HG03139 (cell line): ENCODE measurements at regions not wholly inside any gene's neighbourhood (a gene's known extent, or its start where the extent isn't known, plus 50 kb on each side); places are given as distances from the start of the nearest gene placed in this dataset.

Source experiments
- ATAC-seq: cut with Tn5 transposase; IDR thresholded peaks from one replicate; pipeline ENCODE4 v1.9.1; 2021; ENCODE audit not compliant: unreplicated experiment

DNA sequence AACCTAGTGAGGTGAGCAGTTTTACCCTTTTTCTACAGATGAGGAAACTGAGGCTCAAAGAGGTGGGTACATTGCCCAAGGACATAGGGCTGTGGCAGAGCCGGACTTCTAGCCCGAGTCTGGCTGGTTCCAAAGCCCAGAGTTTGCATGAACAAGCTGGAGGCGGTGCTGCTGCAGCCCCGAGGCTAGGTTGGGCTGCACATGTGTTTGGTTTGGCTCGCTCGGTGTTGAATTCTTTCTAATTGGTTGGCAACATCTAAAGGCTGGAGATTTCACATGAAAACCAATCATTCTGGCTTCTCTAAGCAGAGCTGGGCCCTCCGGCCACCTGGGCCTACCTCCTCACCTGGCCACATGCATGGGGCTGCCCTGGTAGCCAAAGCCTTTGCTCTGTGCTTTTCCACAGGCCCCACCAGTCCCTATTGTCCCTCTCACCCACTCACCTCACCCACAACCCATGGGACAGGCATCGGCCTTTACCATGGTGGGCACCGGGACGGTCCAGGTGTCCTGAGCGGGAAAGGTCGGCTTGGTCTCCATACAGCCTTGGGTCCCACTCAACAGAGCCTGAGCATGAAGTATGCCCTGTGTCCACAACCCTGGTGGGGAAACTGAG is 262.3 kb downstream of the NSG2 start:
- no peak for ATAC-seq

- ATAC-seq = no peak
These were observed 263.8 kb downstream of the NSG2 start for GRCh38 chr5:174309131-174309795.

DNA sequence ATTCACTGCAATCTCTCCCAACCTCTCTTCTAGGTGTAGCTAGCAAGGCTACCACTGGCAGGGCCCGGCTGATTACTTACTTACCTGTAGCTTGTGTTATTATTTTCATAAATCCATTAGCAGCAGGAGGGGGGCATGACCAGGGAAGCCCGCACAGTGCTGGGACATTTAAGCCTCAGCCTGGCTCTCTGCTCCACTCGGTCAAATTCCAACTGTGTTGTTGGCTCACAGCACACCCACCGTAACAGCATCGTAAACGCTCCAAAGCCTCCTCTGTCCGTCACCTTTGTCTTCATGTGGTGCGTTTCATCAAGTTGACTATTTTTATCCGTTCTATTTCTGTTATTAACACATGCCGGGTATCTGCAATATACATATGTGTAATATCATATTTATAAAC is 264.7 kb downstream of the NSG2 start:
- ATAC-seq = no peak

GRCh38 chr5:174310706-174311105 is 265.2 kb downstream of the NSG2 start:
- ATAC-seq = no peak

GRCh38 chr5:174311121-174311520 is 265.6 kb downstream of the NSG2 start:
- no peak for ATAC-seq

DNA sequence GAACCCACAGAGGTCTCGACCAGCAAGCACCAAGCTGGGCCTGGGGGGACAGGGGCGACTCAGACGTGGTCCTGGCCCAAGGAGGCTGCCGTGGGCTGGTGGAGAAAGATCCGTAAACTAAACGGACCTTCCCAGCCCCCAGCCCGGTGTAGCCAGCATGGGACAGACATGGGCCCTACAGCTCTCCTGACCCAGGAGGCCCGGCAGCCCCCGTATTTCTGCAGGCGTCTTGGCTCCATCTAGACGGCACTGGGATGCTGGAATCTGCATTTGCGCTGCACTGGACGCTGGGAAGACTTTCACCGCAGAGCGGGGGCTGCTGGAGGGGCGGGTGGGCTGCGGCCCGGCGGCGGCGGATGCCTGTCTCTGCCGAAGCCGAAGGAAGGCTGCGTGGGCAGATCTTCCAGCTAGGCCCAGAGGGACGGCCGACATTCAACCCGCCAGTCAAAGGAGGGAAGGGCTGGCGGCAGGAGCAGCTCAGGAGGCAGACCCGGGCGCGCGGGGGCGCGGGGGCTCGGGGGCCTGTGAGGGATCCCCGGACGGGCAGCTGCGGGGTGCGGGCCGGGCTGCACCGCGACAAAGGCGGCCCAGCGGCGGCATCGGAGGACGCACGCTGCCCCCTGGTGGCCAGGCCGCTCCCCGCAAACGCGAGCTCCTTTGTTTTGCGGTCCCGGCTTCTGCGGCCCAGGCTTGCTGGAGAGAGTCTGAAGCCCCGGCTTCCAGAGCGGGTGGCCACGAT is 266.2 kb downstream of the NSG2 start:
- ATAC-seq = peak; percentile 72

GRCh38 chr5:174312270-174312617 is 266.7 kb downstream of the NSG2 start:
- ATAC-seq = no peak

- no peak for ATAC-seq
These were observed 267.1 kb downstream of the NSG2 start for GRCh38 chr5:174312641-174313040.

GRCh38 chr5:174313615-174314014 is 268.1 kb downstream of the NSG2 start:
- ATAC-seq = no peak

DNA sequence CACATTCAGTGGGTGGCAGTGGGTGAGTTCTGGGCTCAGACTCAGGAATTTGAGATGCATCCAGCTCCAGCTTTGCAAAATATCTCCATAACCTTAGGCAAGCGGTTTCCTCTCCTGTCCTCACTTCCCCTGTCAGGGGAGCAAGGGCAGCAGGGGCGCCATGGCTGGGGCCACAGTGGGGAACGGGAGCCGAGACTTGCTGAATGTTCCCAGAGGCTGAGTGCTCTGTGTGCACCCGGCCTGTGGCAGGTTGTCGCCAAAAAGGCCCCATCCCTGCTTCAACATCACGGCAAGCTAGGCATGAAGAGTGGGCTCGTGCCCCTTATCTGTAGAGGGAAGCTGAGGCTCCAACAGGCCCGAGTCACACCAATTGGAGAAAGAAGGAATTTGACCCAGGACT is 268.8 kb downstream of the NSG2 start:
- no peak for ATAC-seq

- no peak for ATAC-seq
These were observed 270.0 kb downstream of the NSG2 start for GRCh38 chr5:174315471-174315870.

DNA sequence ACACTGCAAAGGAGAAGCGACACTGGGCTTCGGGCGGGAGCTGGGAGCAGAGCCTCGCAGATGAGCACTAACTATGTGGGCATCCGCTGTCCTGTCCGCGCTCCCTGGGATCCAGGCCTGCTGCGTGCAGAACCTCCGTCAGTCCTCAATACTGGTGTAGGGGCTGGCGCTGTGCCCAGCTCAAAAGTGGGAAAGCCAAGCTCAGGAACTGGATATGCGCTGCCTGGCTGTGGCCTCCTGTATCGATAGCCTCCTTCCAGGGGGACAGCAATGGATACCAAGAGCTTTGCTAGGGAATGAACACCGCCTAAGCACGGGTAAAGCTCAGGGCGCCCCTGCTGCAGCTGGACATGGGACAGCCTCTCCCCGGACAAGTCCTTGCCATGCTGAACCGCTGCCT is 270.4 kb downstream of the NSG2 start:
- no peak for ATAC-seq

DNA sequence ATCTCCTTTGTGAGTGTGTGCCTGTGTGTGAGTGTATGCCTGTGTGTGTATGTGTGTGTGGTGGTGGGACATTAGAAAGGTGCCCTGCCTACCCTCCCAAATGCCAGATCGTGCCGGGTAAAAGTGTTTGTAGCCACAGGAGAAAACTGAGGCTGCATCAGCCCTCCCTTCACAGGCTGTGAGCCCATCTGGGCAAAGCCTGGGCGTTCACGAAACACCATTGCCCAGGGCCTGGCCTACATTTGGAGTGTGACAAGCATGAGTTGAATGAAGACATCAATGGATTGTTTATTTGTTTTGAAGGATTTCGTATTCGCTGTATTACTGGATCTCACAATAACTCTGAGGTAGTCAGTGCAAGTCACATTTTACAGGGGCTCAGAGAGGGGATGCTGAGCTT is 270.8 kb downstream of the NSG2 start:
- ATAC-seq = no peak

DNA sequence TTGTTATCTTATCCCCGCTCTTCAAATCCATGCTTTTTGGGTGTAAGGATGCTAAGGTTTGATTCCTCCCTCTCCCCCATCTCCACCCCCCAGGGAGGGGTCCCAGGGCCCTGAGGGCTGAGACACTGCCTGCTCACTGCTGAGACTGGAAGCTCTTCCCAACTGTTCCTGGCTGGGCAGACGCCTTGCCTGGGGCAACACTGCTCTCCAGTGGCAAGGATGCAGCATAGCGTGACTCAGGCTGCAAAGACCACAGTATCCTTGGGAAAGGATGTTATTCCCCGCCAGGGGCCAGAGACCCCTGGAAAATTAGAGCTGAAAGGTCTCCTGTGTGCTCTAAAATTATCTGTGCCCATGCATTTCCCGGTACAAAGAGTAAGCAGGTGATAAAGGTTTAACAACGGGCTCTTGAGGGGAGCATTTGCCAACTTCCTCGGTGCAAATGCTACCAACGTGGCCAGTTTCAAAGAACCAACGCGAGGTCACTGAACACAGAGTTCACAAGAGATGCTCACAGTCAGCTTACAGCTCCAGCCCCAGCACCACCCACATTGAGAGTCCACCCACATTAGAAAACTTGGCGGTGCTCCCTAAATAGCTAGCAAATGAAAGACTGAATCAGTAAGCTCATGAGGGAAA is 271.9 kb downstream of the NSG2 start:
- ATAC-seq = no peak

DNA sequence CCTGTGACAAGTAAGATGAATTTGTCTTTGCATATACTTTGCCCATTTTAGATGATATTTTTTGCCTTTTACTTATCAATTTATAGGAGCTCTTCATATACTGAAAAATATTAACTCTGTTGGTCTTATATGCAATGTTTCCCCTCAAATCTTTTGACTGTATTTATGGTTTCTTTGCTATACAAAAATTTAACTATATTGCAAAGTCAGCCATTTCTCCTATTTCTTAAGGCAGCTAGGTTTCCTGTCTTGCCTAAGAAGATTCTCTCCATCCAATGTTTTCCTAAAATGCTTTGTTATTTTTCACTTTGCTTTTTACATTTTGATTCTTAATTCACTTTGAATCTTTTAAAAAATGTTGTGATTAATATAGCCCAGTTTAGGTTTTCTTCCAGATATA is 273.1 kb downstream of the NSG2 start:
- no peak for ATAC-seq

DNA sequence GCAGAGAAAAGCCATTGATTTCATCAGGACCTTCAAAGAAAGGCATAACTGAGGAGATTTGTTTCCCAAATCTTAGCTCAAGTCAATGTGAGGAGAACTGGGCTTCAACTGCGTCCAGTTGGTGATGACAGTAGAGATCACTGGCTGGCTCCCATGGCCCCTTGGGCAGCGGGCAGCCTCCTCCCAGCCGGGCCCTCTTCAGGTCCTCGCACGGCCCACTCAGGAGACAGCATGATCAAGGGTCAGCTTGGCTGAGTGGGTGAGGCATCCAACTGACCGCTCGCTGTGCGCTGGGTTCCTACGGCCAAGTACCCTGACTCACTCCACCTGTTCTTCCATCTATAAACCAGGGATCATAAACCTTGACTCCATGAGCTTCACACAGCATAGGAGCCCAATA is 274.0 kb downstream of the NSG2 start:
- ATAC-seq = no peak

DNA sequence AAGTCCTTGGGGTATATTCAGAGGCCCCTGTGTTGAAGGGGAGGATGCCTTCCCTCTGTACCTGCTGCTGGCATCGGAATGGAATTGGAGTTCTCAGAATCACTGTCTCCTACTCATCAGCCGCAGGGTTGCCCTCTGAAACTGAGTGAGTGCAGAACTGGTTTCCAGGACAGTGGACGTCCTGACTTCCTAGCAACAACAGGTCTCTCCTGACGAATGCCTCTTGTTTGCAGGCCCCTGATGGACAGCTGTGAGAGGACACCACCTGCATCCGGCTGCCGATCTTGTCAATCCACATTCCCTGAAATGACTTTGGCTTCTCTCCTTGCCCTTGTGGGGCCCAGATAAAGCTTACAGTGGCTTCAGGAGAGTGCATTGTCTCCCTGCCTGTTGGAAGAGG is 274.5 kb downstream of the NSG2 start:
- ATAC-seq = no peak

GRCh38 chr5:174323878-174324281 is 278.4 kb downstream of the NSG2 start:
- no peak for ATAC-seq

- no peak for ATAC-seq
These were observed 279.2 kb downstream of the NSG2 start for GRCh38 chr5:174324680-174325079.

DNA sequence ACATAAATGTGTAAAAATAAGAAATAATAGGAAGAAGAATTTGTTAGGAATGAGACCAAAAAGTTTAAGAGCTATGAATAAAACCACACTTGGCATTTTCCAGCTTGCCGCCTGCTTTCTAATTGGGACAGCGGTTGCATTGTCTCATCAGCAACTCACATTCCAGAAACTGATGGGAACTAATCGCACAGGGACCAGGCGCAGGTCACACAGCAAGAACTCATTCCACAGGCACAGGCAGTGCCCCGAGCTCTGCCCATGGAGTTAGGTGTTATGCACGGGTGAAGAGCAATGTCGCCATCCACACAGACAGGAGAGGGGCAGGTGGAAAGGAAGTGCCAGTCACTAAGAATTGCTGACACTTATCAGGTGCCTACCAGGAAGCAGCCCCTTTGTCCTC is 279.9 kb downstream of the NSG2 start:
- no peak for ATAC-seq

DNA sequence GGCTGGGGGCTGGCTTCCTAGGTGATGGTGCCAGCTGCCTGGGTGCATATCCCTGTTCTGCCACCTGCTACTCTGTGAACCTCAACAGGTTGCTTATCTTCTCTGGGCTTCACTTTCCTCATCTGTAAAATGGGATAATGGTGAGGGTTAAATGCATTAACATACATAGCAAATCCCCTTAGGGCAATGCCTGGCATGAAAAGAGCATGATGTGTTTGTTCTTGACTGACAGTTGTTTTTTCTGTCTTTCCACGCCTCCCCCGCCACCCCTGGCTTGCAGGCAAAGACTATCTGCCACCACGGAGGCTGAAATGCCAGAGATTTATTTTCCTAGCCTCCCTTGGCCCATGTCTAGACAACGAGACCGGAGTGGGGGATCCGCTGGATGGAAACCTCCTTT is 280.5 kb downstream of the NSG2 start:
- no peak for ATAC-seq

DNA sequence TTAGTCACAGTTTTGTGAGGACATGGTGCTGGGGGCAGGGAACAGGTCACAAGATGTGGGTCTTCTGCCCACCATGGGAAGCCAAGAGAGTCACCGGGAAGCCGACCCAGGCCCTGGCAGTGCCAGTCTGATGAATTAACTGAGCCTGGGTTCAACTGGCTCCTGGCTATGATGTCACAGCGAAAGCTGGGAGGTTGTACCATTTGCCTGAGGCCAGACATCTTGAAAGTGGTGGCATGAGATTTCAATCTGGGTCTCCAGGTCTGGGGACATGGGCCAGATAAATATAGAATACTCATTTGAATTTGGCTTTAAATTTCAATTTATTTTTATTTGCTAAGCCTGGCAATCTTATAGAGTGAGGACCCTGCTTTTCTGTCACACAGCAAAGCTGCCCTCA is 280.9 kb downstream of the NSG2 start:
- no peak for ATAC-seq
